Heart left ventricle (tissue), 13 donors: ENCODE measurements at regions not wholly inside any gene's neighbourhood (a gene's known extent, or its start where the extent isn't known, plus 50 kb on each side); places are given as distances from the start of the nearest gene placed in this dataset.

Experiments
- POLR2A ChIP-seq, 2 donors: fragments of 450-650 bp; IDR thresholded peaks; one replicate each; pipeline ENCODE4 v1.6.1; 2017; ENCODE audit warnings: antibody characterized with exemption in 2 of 2, mild to moderate bottlenecking in 2 of 2, moderate library complexity in 2 of 2
- TF ChIP-seq, protein P1 (sequence below), 12 donors: fragments of 200-600 bp; sonication (generic) in 4 of 12; IDR thresholded peaks; one replicate each; pipeline versions ENCODE4 v1.5.0 to v1.8.0; 2018 to 2022; ENCODE audit warnings: antibody characterized with exemption in 12 of 12, mild to moderate bottlenecking in 5 of 12
- donor health status: ischemic (EF 13 %, LVEDD 7.1; RV severe dilation, severe dysfunction).
- donor health status: DM: no; HTN: yes; CAD: no.
- donor health status: DM: no; HTN: no; CAD: no.
- donor health status: ischemic (EF 25% LVEDD 6.9; RV normal size, moderate dysfunction).
- donor health status: ischemic (EF 25% LVEDD 5.7; RV mildly dilated, moderate dysfunction).
- donor health status: ischemic (EF 35%, LVEDD 5.7; RV mildly dilated, moderate dysfunction).
- donor health status: nonischemic (EF 11% LVEDD 7.7; RV severe dilation, severe dysfunction).
- donor health status: DM: yes; HTN: yes; CAD: no.
- donor health status: PGD.
- donor health status: ischemic (EF 29% LVEDD 5.4; RV normal size, mild dysfunction).
- donor health status: nonischemic (EF 23%, LVEDD 6.1; RV moderate dilation, normal function).

GRCh38 chr12:3416670-3417069 lies 74.3 kb upstream of the PRMT8 start:
- TF ChIP-seq, protein P1, sequence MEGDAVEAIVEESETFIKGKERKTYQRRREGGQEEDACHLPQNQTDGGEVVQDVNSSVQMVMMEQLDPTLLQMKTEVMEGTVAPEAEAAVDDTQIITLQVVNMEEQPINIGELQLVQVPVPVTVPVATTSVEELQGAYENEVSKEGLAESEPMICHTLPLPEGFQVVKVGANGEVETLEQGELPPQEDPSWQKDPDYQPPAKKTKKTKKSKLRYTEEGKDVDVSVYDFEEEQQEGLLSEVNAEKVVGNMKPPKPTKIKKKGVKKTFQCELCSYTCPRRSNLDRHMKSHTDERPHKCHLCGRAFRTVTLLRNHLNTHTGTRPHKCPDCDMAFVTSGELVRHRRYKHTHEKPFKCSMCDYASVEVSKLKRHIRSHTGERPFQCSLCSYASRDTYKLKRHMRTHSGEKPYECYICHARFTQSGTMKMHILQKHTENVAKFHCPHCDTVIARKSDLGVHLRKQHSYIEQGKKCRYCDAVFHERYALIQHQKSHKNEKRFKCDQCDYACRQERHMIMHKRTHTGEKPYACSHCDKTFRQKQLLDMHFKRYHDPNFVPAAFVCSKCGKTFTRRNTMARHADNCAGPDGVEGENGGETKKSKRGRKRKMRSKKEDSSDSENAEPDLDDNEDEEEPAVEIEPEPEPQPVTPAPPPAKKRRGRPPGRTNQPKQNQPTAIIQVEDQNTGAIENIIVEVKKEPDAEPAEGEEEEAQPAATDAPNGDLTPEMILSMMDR (IDR thresholded peaks at IDR 0.05): no peak
- TF ChIP-seq POLR2A (IDR thresholded peaks at IDR 0.05): no peak
